ENCODE measurements at regions not wholly inside any gene's neighbourhood (a gene's known extent, or its start where the extent isn't known, plus 50 kb on each side); places are given as distances from the start of the nearest gene placed in this dataset.

GRCh38 chr6:137816688-137817618 lies 50.1 kb upstream of the TNFAIP3 start:
- Histone ChIP-seq H3K4me3 (no peak overlapping the region), H3K4me1 (ENCODE audit: low read depth) (no peaks in the 10 kb centered on the region), H3K9me3 (no peaks in the 10 kb centered on the region), H3K36me3 (ENCODE audit: low read depth) (no peaks in the 10 kb centered on the region)
- ATAC-seq (no peak), DNase-seq (no peak)
- intact Hi-C loops (cut with DNase I, micrococcal nuclease) = no loop called here
- TF ChIP-seq CTCF (IDR thresholded peaks at IDR 0.05) = no peak
